ENCODE measurements at regions not wholly inside any gene's neighbourhood (a gene's known extent, or its start where the extent isn't known, plus 50 kb on each side); places are given as distances from the start of the nearest gene placed in this dataset.

GRCh38 chr5:2860101-2860500, 108.6 kb upstream of the IRX2 start:
- no peaks in the 10 kb centered on the region for H3K4me1 ChIP-seq (ENCODE audit: control insufficient read depth in 1 of 2, low read depth in 2 of 2)
- H3K27ac ChIP-seq = no peak overlapping the region
- no peaks in the 10 kb centered on the region for H3K9me3 ChIP-seq
- H3K4me3 ChIP-seq = no peak overlapping the region
- DNase-seq (ENCODE audit: low spot score) (no peak), ATAC-seq (ENCODE audit: insufficient number of reproducible peaks, low FRiP score, low read depth) (no peak)
- TF ChIP-seq CTCF (IDR thresholded peaks at IDR 0.05) = no peak
- H3K36me3 ChIP-seq = no peaks in the 10 kb centered on the region
- no peaks in the 10 kb centered on the region for H3K27me3 ChIP-seq (replicated peaks; ENCODE audit: insufficient read depth)

- no peaks in the 10 kb centered on the region for H3K36me3 ChIP-seq
- no peaks in the 10 kb centered on the region for H3K4me1 ChIP-seq (ENCODE audit: control insufficient read depth in 1 of 2, low read depth in 2 of 2)
- ATAC-seq (ENCODE audit: insufficient number of reproducible peaks, low FRiP score, low read depth) = no peak
- DNase-seq (ENCODE audit: low spot score) = no peak
- H3K4me3 ChIP-seq = no peak overlapping the region
- no peak overlapping the region for H3K27ac ChIP-seq
- H3K9me3 ChIP-seq = no peaks in the 10 kb centered on the region
- TF ChIP-seq CTCF (IDR thresholded peaks at IDR 0.05) = no peak
- H3K27me3 ChIP-seq (replicated peaks; ENCODE audit: insufficient read depth) = no peaks in the 10 kb centered on the region
Measured at GRCh38 chr5:2857837-2858236, 106.4 kb upstream of the IRX2 start.

GRCh38 chr5:2856206-2856605, 104.7 kb upstream of the IRX2 start:
- no peak for DNase-seq (ENCODE audit: low spot score)
- H3K27me3 ChIP-seq (replicated peaks; ENCODE audit: insufficient read depth) = no peaks in the 10 kb centered on the region
- no peak for TF ChIP-seq CTCF (IDR thresholded peaks at IDR 0.05)
- ATAC-seq (ENCODE audit: insufficient number of reproducible peaks, low FRiP score, low read depth) = no peak
- no peak overlapping the region for H3K4me3 ChIP-seq
- no peak overlapping the region for H3K27ac ChIP-seq
- H3K4me1 ChIP-seq (ENCODE audit: control insufficient read depth in 1 of 2, low read depth in 2 of 2) = no peaks in the 10 kb centered on the region
- H3K36me3 ChIP-seq = no peaks in the 10 kb centered on the region
- H3K9me3 ChIP-seq = no peaks in the 10 kb centered on the region

GRCh38 chr5:2852446-2852845, 101.0 kb upstream of the IRX2 start:
- Histone ChIP-seq H3K27ac (no peak overlapping the region), H3K4me3 (no peak overlapping the region), H3K27me3 (replicated peaks; ENCODE audit: insufficient read depth) (no peaks in the 10 kb centered on the region), H3K36me3 (no peaks in the 10 kb centered on the region), H3K4me1 (ENCODE audit: control insufficient read depth in 1 of 2, low read depth in 2 of 2) (no peaks in the 10 kb centered on the region), H3K9me3 (no peaks in the 10 kb centered on the region)
- ATAC-seq (ENCODE audit: insufficient number of reproducible peaks, low FRiP score, low read depth) (no peak), DNase-seq (ENCODE audit: low spot score) (no peak)
- TF ChIP-seq CTCF (IDR thresholded peaks at IDR 0.05) = no peak

GRCh38 chr5:2851895-2852294, 100.4 kb upstream of the IRX2 start:
- DNase-seq (ENCODE audit: low spot score) = no peak

More at GRCh38 chr5:2851895-2852294, 100.4 kb upstream of the IRX2 start:
- Histone ChIP-seq H3K27ac (no peak overlapping the region), H3K27me3 (replicated peaks; ENCODE audit: insufficient read depth) (no peaks in the 10 kb centered on the region), H3K4me3 (no peak overlapping the region), H3K4me1 (ENCODE audit: control insufficient read depth in 1 of 2, low read depth in 2 of 2) (no peaks in the 10 kb centered on the region), H3K9me3 (no peaks in the 10 kb centered on the region), H3K36me3 (no peaks in the 10 kb centered on the region)
- ATAC-seq (ENCODE audit: insufficient number of reproducible peaks, low FRiP score, low read depth) = no peak
- TF ChIP-seq CTCF (IDR thresholded peaks at IDR 0.05) = no peak
